H1 (cell line): ENCODE measurements at regions not wholly inside any gene's neighbourhood (a gene's known extent, or its start where the extent isn't known, plus 50 kb on each side); places are given as distances from the start of the nearest gene placed in this dataset.
"Not testable (repeated sequence)": the region's sequence is repeated elsewhere in the genome, so short reads cannot be mapped to it uniquely, and the experiment has no call there.

Source experiments
- CTCF ChIA-PET: fragments of 300-600 bp; sonication (Branson Sonifier 250); formaldehyde crosslinking; loops from one replicate; lab custom pipeline; 2021; ENCODE audit not compliant: partially characterized antibody; lab: Charles Lee
- POLR2A ChIA-PET: fragments of 300-600 bp; sonication (Branson Sonifier 250); formaldehyde crosslinking; loops from one replicate; lab custom pipeline; 2021; ENCODE audit warnings: inconsistent platforms; ENCODE audit not compliant: partially characterized antibody; lab: Charles Lee
- DNase-seq, 2 experiments: peaks; one replicate each; pipeline versions ENCODE4 v3.0.0 to v3.0.0-alpha.2; 2010 to 2022; ENCODE audit warnings: low spot score in 2 of 2, low read depth in 1 of 2, mixed read lengths in 1 of 2
- FAIRE-seq: peaks from 2 replicates; lab custom pipeline; 2011; peaks lifted over from hg19 to GRCh38; lab: Jason Lieb, UNC
- H2AFZ ChIP-seq: 2 replicates; pipeline ENCODE4 v1.8.1; 2012; ENCODE audit warnings: low read length, inconsistent platforms
- H2AK5ac ChIP-seq: 2 replicates; pipeline ENCODE4 v1.6.1; 2013; ENCODE audit warnings: low read depth, low read length
- H2BK120ac ChIP-seq: replicated peaks from 2 replicates; pipeline ENCODE3; 2013; ENCODE audit warnings: low read depth, low read length, inconsistent platforms
- H2BK12ac ChIP-seq: 2 replicates; pipeline ENCODE4 v1.6.1; 2013; ENCODE audit warnings: low read depth, low read length
- H2BK15ac ChIP-seq: 2 replicates; pipeline ENCODE4 v1.6.1; 2013; ENCODE audit warnings: low read length
- H2BK20ac ChIP-seq: 2 replicates; pipeline ENCODE4 v1.6.1; 2013; ENCODE audit warnings: low read length
- H2BK5ac ChIP-seq: 2 replicates; pipeline ENCODE4 v1.6.1; 2013; ENCODE audit warnings: low read depth, low read length
- H3K14ac ChIP-seq: 2 replicates; pipeline ENCODE4 v1.6.1; 2013; ENCODE audit warnings: inconsistent platforms; ENCODE audit not compliant: insufficient read length
- H3K18ac ChIP-seq: 2 replicates; pipeline ENCODE4 v1.6.1; 2013; ENCODE audit warnings: low read length; ENCODE audit errors: extremely low read depth
- H3K23ac ChIP-seq: 2 replicates; pipeline ENCODE4 v1.6.1; 2013; ENCODE audit warnings: inconsistent platforms; ENCODE audit not compliant: insufficient read length
- H3K23me2 ChIP-seq: 2 replicates; pipeline ENCODE4 v1.6.1; 2013; ENCODE audit warnings: low read depth, low read length
- H3K27ac ChIP-seq: 2 replicates; pipeline ENCODE4 v1.6.1; 2011; ENCODE audit warnings: low read depth, low read length, inconsistent platforms
- H3K27me3 ChIP-seq, 4 experiments: replicated peaks in 1 of 4; 1 replicate in 1 of 4; 2 replicates in 3 of 4; pipeline versions ENCODE4 v1.6.1 to v1.8.1; 2011 to 2013; ENCODE audit warnings: low read length in 3 of 4, mild to moderate bottlenecking in 3 of 4, inconsistent platforms in 2 of 4, mixed read lengths in 2 of 4, moderate library complexity in 1 of 4; ENCODE audit not compliant: control insufficient read depth in 3 of 4, insufficient read depth in 3 of 4; ENCODE audit errors: extremely low read depth in 1 of 4
- H3K36me3 ChIP-seq, 4 experiments: 2 replicates each; pipeline versions ENCODE4 v1.6.1 to v1.8.1; 2011 to 2013; ENCODE audit warnings: mild to moderate bottlenecking in 4 of 4, low read length in 3 of 4, moderate library complexity in 2 of 4, control low read depth in 1 of 4, inconsistent platforms in 1 of 4; ENCODE audit not compliant: insufficient read depth in 4 of 4, control insufficient read depth in 2 of 4
- H3K4ac ChIP-seq: replicated peaks from 2 replicates; pipeline ENCODE3; 2013; ENCODE audit warnings: low read length, low read depth, mixed read lengths, inconsistent platforms; ENCODE audit not compliant: insufficient read length
- H3K4me1 ChIP-seq, 4 experiments: replicated peaks in 1 of 4; 1 replicate in 1 of 4; 2 replicates in 3 of 4; pipeline versions ENCODE4 v1.6.1 to v1.8.1; 2011 to 2013; ENCODE audit warnings: low read length in 3 of 4, inconsistent platforms in 2 of 4, mixed read lengths in 1 of 4; ENCODE audit not compliant: insufficient read depth in 4 of 4, control insufficient read depth in 3 of 4
- H3K4me2 ChIP-seq, 2 experiments: 2 replicates each; pipeline versions ENCODE4 v1.6.1 to v1.8.1; 2011 to 2013; ENCODE audit warnings: low read depth in 2 of 2, low read length in 2 of 2, control low read depth in 1 of 2, inconsistent platforms in 1 of 2, mild to moderate bottlenecking in 1 of 2; ENCODE audit not compliant: insufficient read depth in 1 of 2
- H3K4me3 ChIP-seq, 4 experiments: fragments of 200-600, 300-600 bp in 1 of 4; sonication (generic), shearing (Covaris generic), sonication (Bioruptor Twin) in 1 of 4; 2 replicates each; pipeline versions ENCODE4 v1.5.1 to v1.8.1; 2011 to 2016; ENCODE audit warnings: low read length in 4 of 4, low read depth in 3 of 4, control low read depth in 2 of 4, inconsistent platforms in 2 of 4, mild to moderate bottlenecking in 2 of 4, mixed read lengths in 1 of 4, moderate library complexity in 1 of 4; ENCODE audit not compliant: insufficient read depth in 2 of 4; ENCODE audit errors: extremely low read depth in 1 of 4
- H3K56ac ChIP-seq: replicated peaks from 2 replicates; pipeline ENCODE3; 2013; ENCODE audit warnings: low read depth, mild to moderate bottlenecking, mixed read lengths, low read length, inconsistent platforms; ENCODE audit not compliant: insufficient read length
- H3K79me1 ChIP-seq: 2 replicates; pipeline ENCODE4 v1.6.1; 2013; ENCODE audit warnings: low read depth, low read length, control low read depth
- H3K79me2 ChIP-seq, 2 experiments: 2 replicates each; pipeline versions ENCODE4 v1.6.1 to v1.8.1; 2012 to 2013; ENCODE audit warnings: low read length in 2 of 2, mild to moderate bottlenecking in 2 of 2, inconsistent platforms in 1 of 2; ENCODE audit not compliant: insufficient read depth in 2 of 2, control insufficient read depth in 1 of 2
- H3K9ac ChIP-seq, 4 experiments: replicated peaks in 1 of 4; 1 replicate in 1 of 4; 2 replicates in 3 of 4; pipeline versions ENCODE4 v1.6.1 to v1.8.1; 2011 to 2013; ENCODE audit warnings: low read depth in 3 of 4, low read length in 3 of 4, control low read depth in 2 of 4, mild to moderate bottlenecking in 2 of 4, moderate library complexity in 2 of 4, inconsistent platforms in 1 of 4; ENCODE audit errors: extremely low read depth in 1 of 4
- H3K9me3 ChIP-seq, 2 experiments: 2 replicates each; pipeline versions ENCODE4 v1.6.1 to v1.8.1; 2012 to 2013; ENCODE audit warnings: mild to moderate bottlenecking in 2 of 2, moderate library complexity in 2 of 2, control low read depth in 1 of 2, inconsistent platforms in 1 of 2, low read depth in 1 of 2, low read length in 1 of 2, mixed read lengths in 1 of 2; ENCODE audit not compliant: insufficient read depth in 2 of 2
- H4K20me1 ChIP-seq, 2 experiments: replicated peaks in 1 of 2; 2 replicates each; pipeline versions ENCODE3 to v1.8.1; 2011 to 2013; ENCODE audit warnings: inconsistent platforms in 2 of 2, low read length in 2 of 2, mild to moderate bottlenecking in 1 of 2; ENCODE audit not compliant: insufficient read depth in 2 of 2, control insufficient read depth in 1 of 2
- H4K5ac ChIP-seq: 2 replicates; pipeline ENCODE4 v1.6.1; 2013; ENCODE audit warnings: low read length, low read depth, mixed read lengths, inconsistent platforms; ENCODE audit not compliant: insufficient read length
- H4K8ac ChIP-seq: 2 replicates; pipeline ENCODE4 v1.8.0; 2013; ENCODE audit warnings: mild to moderate bottlenecking, moderate library complexity, low read length, inconsistent platforms; ENCODE audit not compliant: insufficient read depth; ENCODE audit errors: extremely low read depth
- H4K91ac ChIP-seq: replicated peaks from 2 replicates; pipeline ENCODE3; 2013; ENCODE audit warnings: low read length, mixed read lengths, inconsistent platforms; ENCODE audit not compliant: insufficient read length
- WGBS, 2 experiments: shearing (Covaris generic) in 1 of 2; methylation state at CpG; one replicate each; pipeline versions ENCODE4 v1.1.6 to v1.1.7; 2013 to 2015; ENCODE audit warnings: low lambda C conversion rate in 2 of 2, mixed read lengths in 2 of 2, inconsistent platforms in 1 of 2, low coverage in 1 of 2, missing lambda C conversion rate in 1 of 2; ENCODE audit not compliant: insufficient replicate concordance in 2 of 2, insufficient coverage in 1 of 2, insufficient read length in 1 of 2; ENCODE audit errors: extremely low coverage in 1 of 2, missing lambda C conversion rate in 1 of 2; 5-methylcytosine and 5-hydroxymethylcytosine counted together

DNA sequence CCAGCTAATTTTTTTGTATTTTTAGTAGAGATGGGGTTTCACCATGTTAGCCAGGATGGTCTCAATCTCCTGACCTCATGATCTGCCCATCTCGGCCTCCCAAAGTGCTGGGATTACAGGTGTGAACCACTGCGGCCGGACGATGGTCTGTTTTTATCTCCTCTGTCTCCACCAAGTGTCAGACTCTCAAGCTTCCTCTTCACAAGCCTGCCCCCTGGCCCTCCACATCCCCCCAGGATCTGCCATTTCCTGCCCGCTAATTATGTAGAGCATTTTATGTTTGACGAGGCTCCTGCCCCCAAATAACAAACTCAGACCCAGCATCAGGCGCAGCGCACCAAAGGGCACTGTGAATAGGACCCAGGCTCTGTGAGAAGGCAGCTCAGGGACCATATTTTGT, 101.8 kb upstream of the PCBD1 start:
- not testable (repeated sequence) for H2BK120ac ChIP-seq, H2AFZ ChIP-seq, H4K5ac ChIP-seq, H2AK5ac ChIP-seq, FAIRE-seq, H4K91ac ChIP-seq, DNase-seq, H3K14ac ChIP-seq, H3K23me2 ChIP-seq, H3K36me3 ChIP-seq, H3K4me3 ChIP-seq, H3K23ac ChIP-seq, H2BK12ac ChIP-seq, H3K18ac ChIP-seq, H3K9me3 ChIP-seq, H3K56ac ChIP-seq, H2BK20ac ChIP-seq, H3K9ac ChIP-seq, H3K27ac ChIP-seq, H2BK15ac ChIP-seq, H3K79me1 ChIP-seq, H3K4me1 ChIP-seq, H4K20me1 ChIP-seq, H3K4me2 ChIP-seq, H3K4ac ChIP-seq, H3K27me3 ChIP-seq, H3K79me2 ChIP-seq, H4K8ac ChIP-seq, H2BK5ac ChIP-seq
- ChIA-PET CTCF (interaction anchor here (0.7 to 2.5 kb wide), 7 partner anchors 15 to 87 kb away, joined by 3 to 8 read pairs (median 5); no protein-coding TSS in a partner anchor), POLR2A (interaction anchor here (0.9 kb wide), 1 partner anchor 279 kb away, joined by 3 read pairs; no protein-coding TSS in a partner anchor)
- 93% methylated on average over 8 of the region's 8 CpGs; no CpG with 5 or more reads in 1 of the 2 experiments for WGBS, 2 experiments
